ENCODE measurements at regions not wholly inside any gene's neighbourhood (a gene's known extent, or its start where the extent isn't known, plus 50 kb on each side); places are given as distances from the start of the nearest gene placed in this dataset.

DNA sequence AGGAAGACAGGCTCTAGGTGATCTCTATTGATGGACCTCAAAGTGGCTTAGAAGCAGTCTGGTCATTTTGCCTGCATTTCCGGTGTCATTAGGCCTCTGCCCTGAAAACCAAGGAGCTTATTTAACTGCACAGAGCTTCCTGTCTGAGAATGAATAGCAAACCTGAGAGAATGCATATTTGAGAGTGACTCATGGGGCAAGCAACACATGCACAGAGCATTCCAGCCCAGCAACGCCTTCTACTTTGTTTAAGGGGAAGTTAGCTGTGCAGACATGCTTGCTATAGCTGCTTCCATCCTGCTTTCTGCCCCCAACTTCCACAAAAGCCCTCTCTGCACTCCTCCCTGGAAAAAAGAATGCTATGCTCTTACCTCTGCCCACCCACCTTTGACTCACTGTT, 232.8 kb downstream of the GRB14 start:
- H3K4me3 ChIP-seq = no peak overlapping the region
- H3K36me3 ChIP-seq = no peaks in the 10 kb centered on the region
- ATAC-seq = peak; percentile 79
- DNase-seq = peak in 1 of 4 donors; percentile 1
- H3K27me3 ChIP-seq = no peaks in the 10 kb centered on the region
- H3K27ac ChIP-seq = no peak overlapping the region
- intact Hi-C loops (cut with DNase I) = no loop called here
- H3K9me3 ChIP-seq = no peaks in the 10 kb centered on the region
- TF ChIP-seq, protein P1, sequence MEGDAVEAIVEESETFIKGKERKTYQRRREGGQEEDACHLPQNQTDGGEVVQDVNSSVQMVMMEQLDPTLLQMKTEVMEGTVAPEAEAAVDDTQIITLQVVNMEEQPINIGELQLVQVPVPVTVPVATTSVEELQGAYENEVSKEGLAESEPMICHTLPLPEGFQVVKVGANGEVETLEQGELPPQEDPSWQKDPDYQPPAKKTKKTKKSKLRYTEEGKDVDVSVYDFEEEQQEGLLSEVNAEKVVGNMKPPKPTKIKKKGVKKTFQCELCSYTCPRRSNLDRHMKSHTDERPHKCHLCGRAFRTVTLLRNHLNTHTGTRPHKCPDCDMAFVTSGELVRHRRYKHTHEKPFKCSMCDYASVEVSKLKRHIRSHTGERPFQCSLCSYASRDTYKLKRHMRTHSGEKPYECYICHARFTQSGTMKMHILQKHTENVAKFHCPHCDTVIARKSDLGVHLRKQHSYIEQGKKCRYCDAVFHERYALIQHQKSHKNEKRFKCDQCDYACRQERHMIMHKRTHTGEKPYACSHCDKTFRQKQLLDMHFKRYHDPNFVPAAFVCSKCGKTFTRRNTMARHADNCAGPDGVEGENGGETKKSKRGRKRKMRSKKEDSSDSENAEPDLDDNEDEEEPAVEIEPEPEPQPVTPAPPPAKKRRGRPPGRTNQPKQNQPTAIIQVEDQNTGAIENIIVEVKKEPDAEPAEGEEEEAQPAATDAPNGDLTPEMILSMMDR (IDR thresholded peaks at IDR 0.05) = no peak
- no peaks in the 10 kb centered on the region for H3K4me1 ChIP-seq

DNA sequence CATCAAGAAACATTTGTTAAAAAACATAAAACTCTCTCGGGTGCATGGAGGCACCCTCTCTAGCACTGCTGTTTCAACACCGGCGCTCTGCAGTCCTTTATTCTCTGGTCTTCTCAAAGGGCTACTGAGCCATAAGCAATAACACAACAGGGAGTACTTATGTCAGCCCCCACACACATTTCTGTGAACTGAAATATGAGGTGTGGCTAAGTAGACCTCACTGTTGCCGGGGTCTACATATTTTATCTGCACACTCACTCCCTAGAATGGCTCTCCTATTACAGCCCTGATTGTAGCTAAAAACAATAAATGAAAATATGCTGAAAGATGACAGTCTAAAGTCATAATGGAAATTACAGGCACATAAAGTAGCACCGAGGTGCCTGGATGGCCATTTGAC, 235.1 kb downstream of the GRB14 start:
- ATAC-seq (no peak), DNase-seq (no peak)
- no peaks in the 10 kb centered on the region for H3K4me1 ChIP-seq
- H3K36me3 ChIP-seq = no peaks in the 10 kb centered on the region
- peaks cover 0 to 4% of the 10 kb centered on the region in 2 donors for H3K9me3 ChIP-seq
- H3K27me3 ChIP-seq = no peaks in the 10 kb centered on the region
- no peak overlapping the region for H3K4me3 ChIP-seq
- TF ChIP-seq, protein P1 (IDR thresholded peaks at IDR 0.05) = no peak
- H3K27ac ChIP-seq = no peak overlapping the region
- intact Hi-C loops (cut with DNase I) = no loop called here

DNA sequence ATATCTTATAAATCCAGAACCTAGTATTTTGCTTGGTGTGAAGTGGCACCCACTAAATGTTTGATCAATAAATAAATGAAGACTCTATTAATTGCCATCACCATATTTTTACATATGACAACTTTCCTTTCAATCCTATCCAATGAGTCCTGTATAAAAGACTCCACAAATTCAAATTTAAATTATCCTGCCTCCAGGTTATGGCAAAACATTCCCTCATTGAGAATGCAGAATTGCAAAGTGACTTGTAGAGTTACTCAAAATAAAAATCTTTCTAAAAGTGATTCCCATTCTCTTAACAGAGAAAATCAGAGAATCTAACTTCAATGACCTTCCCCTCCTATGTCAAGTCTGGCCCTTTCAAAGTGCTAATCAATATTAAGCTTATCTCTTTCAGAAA, 236.8 kb downstream of the GRB14 start:
- Histone ChIP-seq H3K4me1 (no peaks in the 10 kb centered on the region), H3K27ac (no peak overlapping the region), H3K36me3 (no peaks in the 10 kb centered on the region), H3K4me3 (no peak overlapping the region), H3K9me3 (peaks cover 0 to 4% of the 10 kb centered on the region in 2 donors), H3K27me3 (no peaks in the 10 kb centered on the region)
- intact Hi-C loops (cut with DNase I) = no loop called here
- ATAC-seq (no peak), DNase-seq (no peak)
- TF ChIP-seq, protein P1 (IDR thresholded peaks at IDR 0.05) = no peak

DNA sequence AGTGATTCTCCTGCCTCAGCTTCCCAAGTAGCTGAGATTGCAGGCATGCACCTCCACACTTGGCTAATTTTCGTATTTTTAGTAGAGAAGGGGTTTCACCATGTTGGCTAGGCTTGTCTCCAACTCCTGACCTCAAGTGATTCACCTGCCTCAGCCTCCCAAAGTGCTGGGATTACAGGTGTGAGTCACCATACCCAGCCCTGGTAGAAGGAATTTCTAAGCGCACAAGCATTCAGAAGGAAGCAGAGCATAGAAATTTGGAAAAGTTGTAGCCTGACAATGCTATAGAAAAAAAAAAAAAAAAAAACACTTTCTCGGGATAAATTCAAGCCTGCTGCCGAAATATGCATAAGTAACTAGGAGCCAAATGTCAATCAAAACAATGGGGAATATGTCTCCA, 249.4 kb downstream of the GRB14 start:
- DNase-seq (no peak), ATAC-seq (no peak)
- Histone ChIP-seq H3K36me3 (no peaks in the 10 kb centered on the region), H3K9me3 (peaks cover 0 to 13% of the 10 kb centered on the region in 2 donors), H3K27me3 (no peaks in the 10 kb centered on the region), H3K4me3 (no peak overlapping the region), H3K27ac (no peak overlapping the region), H3K4me1 (no peaks in the 10 kb centered on the region)
- intact Hi-C loops (cut with DNase I) = no loop called here
- TF ChIP-seq, protein P1 (IDR thresholded peaks at IDR 0.05) = no peak

DNA sequence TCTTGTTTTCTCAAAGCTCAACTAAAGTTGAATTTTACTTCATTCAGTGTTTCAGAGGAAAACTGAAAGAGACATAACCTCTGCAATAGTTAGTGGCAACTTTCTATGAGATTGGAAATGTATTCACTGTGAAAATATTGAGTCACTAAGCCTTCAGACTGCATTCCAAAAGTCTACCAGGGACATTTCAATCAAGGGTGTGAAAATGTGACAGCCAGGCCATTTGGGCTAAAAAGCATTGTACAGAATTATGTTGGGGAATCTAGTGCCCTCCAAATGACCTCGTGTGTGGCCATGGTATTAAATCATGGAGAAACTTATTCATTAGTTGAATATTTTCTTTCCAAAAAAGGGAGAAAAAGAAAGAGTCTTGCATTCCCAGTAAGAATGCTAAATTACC, 251.9 kb downstream of the GRB14 start:
- DNase-seq (no peak), ATAC-seq (no peak)
- TF ChIP-seq, protein P1 (IDR thresholded peaks at IDR 0.05) = no peak
- Histone ChIP-seq H3K9me3 (peaks cover 0 to 13% of the 10 kb centered on the region in 2 donors), H3K36me3 (no peaks in the 10 kb centered on the region), H3K27ac (no peak overlapping the region), H3K4me3 (no peak overlapping the region), H3K4me1 (no peaks in the 10 kb centered on the region), H3K27me3 (no peaks in the 10 kb centered on the region)
- intact Hi-C loops (cut with DNase I) = no loop called here

Measured in left lung (tissue), 4 donors.